Hepatocyte (in vitro differentiated cells): ENCODE measurements at regions not wholly inside any gene's neighbourhood (a gene's known extent, or its start where the extent isn't known, plus 50 kb on each side); places are given as distances from the start of the nearest gene placed in this dataset.

Experiments
- DNase-seq: peaks from one replicate; pipeline ENCODE4 v3.0.0-alpha.2; 2016; ENCODE audit warnings: low spot score
- H2AFZ ChIP-seq: fragments of 200-600 bp; sonication (generic); 2 replicates; pipeline ENCODE4 v1.6.0; 2016; ENCODE audit warnings: antibody characterized with exemption, mild to moderate bottlenecking
- H3K27ac ChIP-seq: fragments of 200-600 bp; sonication (generic); 2 replicates; pipeline ENCODE4 v1.5.1; 2016; ENCODE audit warnings: mild to moderate bottlenecking
- H3K27me3 ChIP-seq: fragments of 200-600 bp; sonication (generic); 2 replicates; pipeline ENCODE4 v1.6.1; 2016
- H3K36me3 ChIP-seq: fragments of 200-600 bp; sonication (generic); replicated peaks from 2 replicates; pipeline ENCODE4 v1.5.1; 2016; ENCODE audit warnings: low read depth; ENCODE audit not compliant: insufficient read depth
- H3K4me1 ChIP-seq: fragments of 200-600 bp; sonication (generic); 2 replicates; pipeline ENCODE4 v1.5.1; 2016; ENCODE audit warnings: mild to moderate bottlenecking, moderate library complexity; ENCODE audit not compliant: insufficient read depth
- H3K4me2 ChIP-seq: fragments of 200-600 bp; sonication (generic); 2 replicates; pipeline ENCODE4 v1.6.0; 2016
- H3K4me3 ChIP-seq: fragments of 200-600 bp; sonication (generic); 2 replicates; pipeline ENCODE4 v1.5.1; 2016; ENCODE audit warnings: mild to moderate bottlenecking
- H3K79me2 ChIP-seq: fragments of 200-600 bp; sonication (generic); 2 replicates; pipeline ENCODE4 v1.6.0; 2017; ENCODE audit warnings: mild to moderate bottlenecking
- H3K9me2 ChIP-seq: fragments of 200-600 bp; sonication (generic); replicated peaks from 2 replicates; pipeline ENCODE4 v1.6.0; 2017; ENCODE audit warnings: mild to moderate bottlenecking; ENCODE audit not compliant: insufficient read depth
- H3K9me3 ChIP-seq: fragments of 200-600 bp; sonication (generic); 2 replicates; pipeline ENCODE4 v1.5.1; 2016; ENCODE audit warnings: low read depth, mild to moderate bottlenecking
- H4K20me1 ChIP-seq: fragments of 200-600 bp; sonication (generic); 2 replicates; pipeline ENCODE4 v1.6.0; 2016; ENCODE audit warnings: mild to moderate bottlenecking; ENCODE audit not compliant: insufficient read depth, poor library complexity, severe bottlenecking
- CTCF ChIP-seq: fragments of 200-600 bp; sonication (generic); IDR thresholded peaks from 2 replicates; pipeline ENCODE4 v1.5.1; 2016; ENCODE audit warnings: antibody characterized with exemption, mild to moderate bottlenecking; ENCODE audit not compliant: poor library complexity
- EZH2 ChIP-seq: fragments of 200-600 bp; sonication (generic); IDR thresholded peaks from 2 replicates; pipeline ENCODE4 v1.6.1; 2016; ENCODE audit warnings: antibody characterized with exemption, mild to moderate bottlenecking, borderline replicate concordance
- EZH2phosphoT487 ChIP-seq: fragments of 200-600 bp; sonication (generic); IDR thresholded peaks from one replicate; pipeline ENCODE4 v1.6.1; 2018; ENCODE audit warnings: antibody characterized with exemption, mild to moderate bottlenecking, low read depth, moderate library complexity; ENCODE audit not compliant: unreplicated experiment, severe bottlenecking
- WGBS: methylation state at CpG from one replicate; pipeline ENCODE4 v1.1.6; 2016; ENCODE audit warnings: low lambda C conversion rate; ENCODE audit errors: missing lambda C conversion rate; 5-methylcytosine and 5-hydroxymethylcytosine counted together

GRCh38 chr5:102554082-102554481 is 55.3 kb upstream of the SLCO6A1 start:
- H3K4me3 ChIP-seq, result no peak overlapping the region
- H3K9me3 ChIP-seq, result no peaks in the 10 kb centered on the region
- H3K27me3 ChIP-seq, result no peaks in the 10 kb centered on the region
- DNase-seq, result no peak
- H2AFZ ChIP-seq, result no peak overlapping the region
- WGBS, result 40% methylated on average over 2 of the region's 2 CpGs
- no peak for TF ChIP-seq EZH2phosphoT487
- TF ChIP-seq EZH2, result no peak
- no peak for TF ChIP-seq CTCF
- H3K4me2 ChIP-seq, result no peak overlapping the region
- H3K27ac ChIP-seq, result no peak overlapping the region
- no peaks in the 10 kb centered on the region for H3K9me2 ChIP-seq
- H4K20me1 ChIP-seq, result no peaks in the 10 kb centered on the region
- H3K79me2 ChIP-seq, result no peaks in the 10 kb centered on the region
- no peaks in the 10 kb centered on the region for H3K36me3 ChIP-seq
- H3K4me1 ChIP-seq, result no peaks in the 10 kb centered on the region

DNA sequence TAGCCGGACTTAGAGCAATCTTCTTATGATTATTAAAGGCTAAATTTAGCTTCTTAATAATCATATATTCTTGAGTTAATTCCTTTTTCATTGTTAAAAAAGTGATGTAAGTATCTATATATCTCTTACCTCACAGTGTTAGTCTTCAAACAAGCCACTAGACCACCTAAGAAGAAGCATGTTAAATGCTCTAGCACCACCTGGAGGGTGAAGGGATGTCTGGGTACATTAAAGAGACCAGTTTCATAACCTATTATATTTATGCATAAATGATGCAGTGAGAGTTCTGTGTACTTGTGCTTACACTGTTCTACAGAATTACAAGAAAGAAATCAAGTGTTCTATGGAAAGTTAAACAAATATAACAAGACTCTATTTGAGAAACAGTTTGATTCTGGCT is 55.9 kb upstream of the SLCO6A1 start:
- WGBS, result 94% methylated on average over 1 of the region's 1 CpG
- no peaks in the 10 kb centered on the region for H3K9me3 ChIP-seq
- H3K27me3 ChIP-seq, result no peaks in the 10 kb centered on the region
- H3K27ac ChIP-seq, result no peak overlapping the region
- no peaks in the 10 kb centered on the region for H3K79me2 ChIP-seq
- no peak overlapping the region for H3K4me3 ChIP-seq
- no peak for DNase-seq
- H3K4me2 ChIP-seq, result no peak overlapping the region
- peak; percentile 22 for TF ChIP-seq CTCF
- TF ChIP-seq EZH2, result no peak
- TF ChIP-seq EZH2phosphoT487, result no peak
- no peaks in the 10 kb centered on the region for H4K20me1 ChIP-seq
- H2AFZ ChIP-seq, result no peak overlapping the region
- H3K36me3 ChIP-seq, result no peaks in the 10 kb centered on the region
- no peaks in the 10 kb centered on the region for H3K4me1 ChIP-seq
- no peaks in the 10 kb centered on the region for H3K9me2 ChIP-seq

- H4K20me1 ChIP-seq, result no peaks in the 10 kb centered on the region
- no peaks in the 10 kb centered on the region for H3K36me3 ChIP-seq
- DNase-seq, result peak; percentile 10
- H3K9me2 ChIP-seq, result no peaks in the 10 kb centered on the region
- no peak overlapping the region for H2AFZ ChIP-seq
- H3K4me3 ChIP-seq, result no peak overlapping the region
- TF ChIP-seq CTCF (peak; percentile 41), EZH2phosphoT487 (no peak), EZH2 (no peak)
- H3K4me2 ChIP-seq, result no peak overlapping the region
- no peak overlapping the region for H3K27ac ChIP-seq
- no peaks in the 10 kb centered on the region for H3K4me1 ChIP-seq
- H3K79me2 ChIP-seq, result no peaks in the 10 kb centered on the region
- WGBS, result 42% methylated on average over 11 of the region's 11 CpGs
- H3K9me3 ChIP-seq, result no peaks in the 10 kb centered on the region
- no peaks in the 10 kb centered on the region for H3K27me3 ChIP-seq
These were observed 63.3 kb upstream of the SLCO6A1 start for GRCh38 chr5:102561894-102562760.
